Neural cell (in vitro differentiated cells): ENCODE measurements at regions not wholly inside any gene's neighbourhood (a gene's known extent, or its start where the extent isn't known, plus 50 kb on each side); places are given as distances from the start of the nearest gene placed in this dataset.

Experiments used
- H2AFZ ChIP-seq: fragments of 200-600, 300-800 bp; sonication (generic), shearing (Covaris generic); 2 replicates; pipeline ENCODE4 v1.6.0; 2014; ENCODE audit warnings: low read depth, mild to moderate bottlenecking, antibody characterized with exemption, low read length, moderate library complexity
- H3F3A ChIP-seq: fragments of 200-600 bp; shearing (Covaris generic); 2 replicates; pipeline ENCODE4 v1.6.1; 2016; ENCODE audit warnings: mild to moderate bottlenecking, moderate library complexity, mixed read lengths, antibody characterized with exemption, low read length; ENCODE audit not compliant: insufficient read depth, poor library complexity, severe bottlenecking
- H3K27ac ChIP-seq: fragments of 200-600, 300-800 bp; sonication (generic), shearing (Covaris generic); 2 replicates; pipeline ENCODE4 v1.5.1; 2014; ENCODE audit warnings: mild to moderate bottlenecking, low read length, moderate library complexity
- H3K27me3 ChIP-seq: fragments of 300-800, 200-600 bp; sonication (generic), shearing (Covaris generic); 2 replicates; pipeline ENCODE4 v1.6.0; 2014; ENCODE audit warnings: mild to moderate bottlenecking, low read depth, low read length, moderate library complexity; ENCODE audit not compliant: insufficient read depth
- H3K36me3 ChIP-seq: fragments of 300-800, 200-600 bp; sonication (generic), shearing (Covaris generic); 2 replicates; pipeline ENCODE4 v1.5.1; 2014; ENCODE audit warnings: mild to moderate bottlenecking, antibody characterized with exemption, low read length, moderate library complexity; ENCODE audit not compliant: insufficient read depth
- H3K4me2 ChIP-seq: fragments of 300-800, 200-600 bp; sonication (generic), shearing (Covaris generic); 2 replicates; pipeline ENCODE4 v1.6.0; 2014; ENCODE audit warnings: mild to moderate bottlenecking, low read length
- H3K4me3 ChIP-seq: fragments of 300-800, 200-600 bp; sonication (generic), shearing (Covaris generic); 2 replicates; pipeline ENCODE4 v1.5.1; 2014; ENCODE audit warnings: mild to moderate bottlenecking, low read length, moderate library complexity
- H3K79me2 ChIP-seq: fragments of 200-600 bp; shearing (Covaris generic); replicated peaks from 2 replicates; pipeline ENCODE4 v1.6.0; 2014; ENCODE audit warnings: mild to moderate bottlenecking, low read length, moderate library complexity; ENCODE audit not compliant: insufficient read depth
- H3K9ac ChIP-seq: fragments of 300-800, 200-600 bp; sonication (generic), shearing (Covaris generic); 2 replicates; pipeline ENCODE4 v1.6.1; 2016; ENCODE audit warnings: mild to moderate bottlenecking, low read length, mixed read lengths
- H3K9me2 ChIP-seq: fragments of 200-600 bp; shearing (Covaris generic); 2 replicates; pipeline ENCODE4 v1.6.1; 2016; ENCODE audit warnings: mild to moderate bottlenecking, low read length, mixed read lengths; ENCODE audit not compliant: insufficient read depth
- H3K9me3 ChIP-seq: fragments of 200-600, 300-800 bp; sonication (generic), shearing (Covaris generic); 2 replicates; pipeline ENCODE4 v1.6.1; 2016; ENCODE audit warnings: mild to moderate bottlenecking, mixed run types, low read length, moderate library complexity, mixed read lengths
- H4K20me1 ChIP-seq: fragments of 200-600 bp; shearing (Covaris generic); 2 replicates; pipeline ENCODE4 v1.6.1; 2016; ENCODE audit warnings: mild to moderate bottlenecking, mixed run types; ENCODE audit not compliant: insufficient read depth
- EP300 ChIP-seq: fragments of 450-650 bp; conservative IDR thresholded peaks from 2 replicates; pipeline ENCODE4 v1.6.1; 2014; ENCODE audit warnings: antibody characterized with exemption, mild to moderate bottlenecking, moderate library complexity; ENCODE audit not compliant: poor library complexity, severe bottlenecking
- EZH2 ChIP-seq: fragments of 200-600, 300-800 bp; shearing (Covaris generic), sonication (generic); IDR thresholded peaks from 2 replicates; pipeline ENCODE4 v1.6.1; 2014; ENCODE audit warnings: antibody characterized with exemption, low read length, borderline replicate concordance, mild to moderate bottlenecking; ENCODE audit not compliant: insufficient read depth, poor library complexity, severe bottlenecking
- MXI1 ChIP-seq: fragments of 450-650 bp; conservative IDR thresholded peaks from 2 replicates; pipeline ENCODE4 v1.6.1; 2014; ENCODE audit warnings: antibody characterized with exemption, mild to moderate bottlenecking; ENCODE audit not compliant: poor library complexity, severe bottlenecking
- POLR2AphosphoS5 ChIP-seq: IDR thresholded peaks from 2 replicates; pipeline ENCODE4 v1.6.1; 2012
- RAD21 ChIP-seq: fragments of 450-650 bp; conservative IDR thresholded peaks from 2 replicates; pipeline ENCODE4 v1.6.1; 2014; ENCODE audit warnings: antibody characterized with exemption, mild to moderate bottlenecking, moderate library complexity
- REST ChIP-seq: IDR thresholded peaks from 2 replicates; pipeline ENCODE4 v1.6.1; 2012; ENCODE audit warnings: borderline replicate concordance
- SMC3 ChIP-seq: fragments of 450-650 bp; conservative IDR thresholded peaks from 2 replicates; pipeline ENCODE4 v1.6.1; 2014; ENCODE audit warnings: antibody characterized with exemption, mild to moderate bottlenecking, moderate library complexity; ENCODE audit not compliant: poor library complexity
- TAF1 ChIP-seq: IDR thresholded peaks from 2 replicates; pipeline ENCODE4 v1.6.1; 2012; ENCODE audit warnings: low read depth
- TF ChIP-seq, protein P1 (sequence below): fragments of 450-650 bp; IDR thresholded peaks from 2 replicates; pipeline ENCODE4 v1.5.1; 2014; ENCODE audit warnings: antibody characterized with exemption, mild to moderate bottlenecking, moderate library complexity; ENCODE audit not compliant: poor library complexity, severe bottlenecking

GRCh38 chr12:83859021-83859420 lies 1053.6 kb downstream of the SLC6A15 start:
- no peak for TF ChIP-seq EP300
- TF ChIP-seq, protein P1, sequence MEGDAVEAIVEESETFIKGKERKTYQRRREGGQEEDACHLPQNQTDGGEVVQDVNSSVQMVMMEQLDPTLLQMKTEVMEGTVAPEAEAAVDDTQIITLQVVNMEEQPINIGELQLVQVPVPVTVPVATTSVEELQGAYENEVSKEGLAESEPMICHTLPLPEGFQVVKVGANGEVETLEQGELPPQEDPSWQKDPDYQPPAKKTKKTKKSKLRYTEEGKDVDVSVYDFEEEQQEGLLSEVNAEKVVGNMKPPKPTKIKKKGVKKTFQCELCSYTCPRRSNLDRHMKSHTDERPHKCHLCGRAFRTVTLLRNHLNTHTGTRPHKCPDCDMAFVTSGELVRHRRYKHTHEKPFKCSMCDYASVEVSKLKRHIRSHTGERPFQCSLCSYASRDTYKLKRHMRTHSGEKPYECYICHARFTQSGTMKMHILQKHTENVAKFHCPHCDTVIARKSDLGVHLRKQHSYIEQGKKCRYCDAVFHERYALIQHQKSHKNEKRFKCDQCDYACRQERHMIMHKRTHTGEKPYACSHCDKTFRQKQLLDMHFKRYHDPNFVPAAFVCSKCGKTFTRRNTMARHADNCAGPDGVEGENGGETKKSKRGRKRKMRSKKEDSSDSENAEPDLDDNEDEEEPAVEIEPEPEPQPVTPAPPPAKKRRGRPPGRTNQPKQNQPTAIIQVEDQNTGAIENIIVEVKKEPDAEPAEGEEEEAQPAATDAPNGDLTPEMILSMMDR: no peak
- TF ChIP-seq SMC3: no peak
- no peaks in the 10 kb centered on the region for H3K79me2 ChIP-seq
- H3K9me3 ChIP-seq: no peaks in the 10 kb centered on the region
- H4K20me1 ChIP-seq: no peaks in the 10 kb centered on the region
- H3K27ac ChIP-seq: no peak overlapping the region
- no peak overlapping the region for H3K4me2 ChIP-seq
- H3F3A ChIP-seq: no peaks in the 10 kb centered on the region
- H3K36me3 ChIP-seq: no peaks in the 10 kb centered on the region
- H3K9me2 ChIP-seq: no peaks in the 10 kb centered on the region
- H3K4me3 ChIP-seq: no peak overlapping the region
- no peaks in the 10 kb centered on the region for H3K27me3 ChIP-seq
- no peak overlapping the region for H2AFZ ChIP-seq
- no peak overlapping the region for H3K9ac ChIP-seq

DNA sequence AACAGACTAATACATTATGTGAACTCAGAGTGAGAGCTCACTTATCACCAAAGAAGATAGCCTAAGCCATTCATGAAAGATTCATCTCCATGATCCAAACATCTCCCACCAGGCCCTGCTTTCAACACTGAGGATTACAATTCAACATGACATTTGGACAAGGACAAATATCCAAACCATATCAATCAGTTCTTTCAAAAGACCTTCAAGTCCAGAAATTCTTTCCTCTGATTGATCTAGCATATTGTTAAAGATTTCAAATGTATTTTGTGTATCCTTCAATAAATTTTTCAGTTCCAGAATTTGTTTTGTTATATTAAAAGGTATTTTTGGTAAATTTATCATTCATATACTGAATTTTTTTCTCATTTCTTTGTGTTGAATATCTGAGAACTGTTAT lies 1055.8 kb downstream of the SLC6A15 start:
- Histone ChIP-seq H3K9me2 (no peaks in the 10 kb centered on the region), H3K36me3 (no peaks in the 10 kb centered on the region), H4K20me1 (no peaks in the 10 kb centered on the region), H2AFZ (no peak overlapping the region), H3K4me3 (no peak overlapping the region), H3F3A (no peaks in the 10 kb centered on the region), H3K9me3 (no peaks in the 10 kb centered on the region), H3K4me2 (no peak overlapping the region), H3K9ac (no peak overlapping the region), H3K27ac (no peak overlapping the region), H3K79me2 (no peaks in the 10 kb centered on the region), H3K27me3 (no peaks in the 10 kb centered on the region)
- no peak for TF ChIP-seq RAD21
- TF ChIP-seq, protein P1: no peak
- no peak for TF ChIP-seq TAF1
- TF ChIP-seq EZH2: no peak
- TF ChIP-seq SMC3: no peak
- TF ChIP-seq MXI1: no peak
- no peak for TF ChIP-seq POLR2AphosphoS5
- TF ChIP-seq EP300: no peak
- TF ChIP-seq REST: no peak
